ENCODE measurements at regions not wholly inside any gene's neighbourhood (a gene's known extent, or its start where the extent isn't known, plus 50 kb on each side); places are given as distances from the start of the nearest gene placed in this dataset.
"Not testable (repeated sequence)": the region's sequence is repeated elsewhere in the genome, so short reads cannot be mapped to it uniquely, and the experiment has no call there.

DNA sequence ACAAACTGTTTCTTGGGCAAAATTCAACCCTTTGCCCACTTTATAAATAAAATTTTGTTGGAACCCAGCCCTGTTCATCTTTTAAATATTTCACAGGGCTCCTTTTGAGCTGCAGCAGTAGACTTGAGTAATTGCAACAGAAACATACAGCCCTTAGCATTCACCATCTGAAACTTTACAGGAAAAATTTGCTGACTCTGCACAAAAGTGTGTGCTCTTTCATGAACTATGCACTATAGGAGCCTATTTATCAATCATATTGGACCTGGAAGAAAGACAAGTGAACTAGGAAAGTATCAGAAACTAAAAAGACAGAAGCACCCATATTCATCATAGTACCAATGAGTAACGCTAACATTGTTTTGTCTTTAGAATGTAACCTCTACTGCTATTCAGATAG lies 406.9 kb upstream of the SLC10A2 start:
- Histone ChIP-seq H3K4me1 (ENCODE audit: insufficient read depth, poor library complexity, severe bottlenecking) (no peaks in the 10 kb centered on the region), H3K27me3 (ENCODE audit: insufficient read depth, poor library complexity, severe bottlenecking) (no peaks in the 10 kb centered on the region), H3K9me3 (ENCODE audit: severe bottlenecking) (no peaks in the 10 kb centered on the region), H3K36me3 (ENCODE audit: low read depth) (no peaks in the 10 kb centered on the region), H3K27ac (ENCODE audit: poor library complexity, severe bottlenecking) (no peak overlapping the region), H3K4me3 (ENCODE audit: severe bottlenecking) (no peak overlapping the region)
- no peak for TF ChIP-seq CTCF (IDR thresholded peaks at IDR 0.05; ENCODE audit: poor library complexity, severe bottlenecking)
- DNase-seq (ENCODE audit: low spot score) = no peak
- ATAC-seq (ENCODE audit: low read depth) = no peak

- Histone ChIP-seq H3K9me3 (ENCODE audit: severe bottlenecking) (no peaks in the 10 kb centered on the region), H3K27me3 (ENCODE audit: insufficient read depth, poor library complexity, severe bottlenecking) (no peaks in the 10 kb centered on the region), H3K36me3 (ENCODE audit: low read depth) (no peaks in the 10 kb centered on the region), H3K27ac (ENCODE audit: poor library complexity, severe bottlenecking) (no peak overlapping the region), H3K4me1 (ENCODE audit: insufficient read depth, poor library complexity, severe bottlenecking) (no peaks in the 10 kb centered on the region), H3K4me3 (ENCODE audit: severe bottlenecking) (no peak overlapping the region)
- TF ChIP-seq CTCF (IDR thresholded peaks at IDR 0.05; ENCODE audit: poor library complexity, severe bottlenecking) = no peak
- DNase-seq (ENCODE audit: low spot score) (no peak), ATAC-seq (ENCODE audit: low read depth) (no peak)
Observed at GRCh38 chr13:103471896-103472295, 405.7 kb upstream of the SLC10A2 start.

DNA sequence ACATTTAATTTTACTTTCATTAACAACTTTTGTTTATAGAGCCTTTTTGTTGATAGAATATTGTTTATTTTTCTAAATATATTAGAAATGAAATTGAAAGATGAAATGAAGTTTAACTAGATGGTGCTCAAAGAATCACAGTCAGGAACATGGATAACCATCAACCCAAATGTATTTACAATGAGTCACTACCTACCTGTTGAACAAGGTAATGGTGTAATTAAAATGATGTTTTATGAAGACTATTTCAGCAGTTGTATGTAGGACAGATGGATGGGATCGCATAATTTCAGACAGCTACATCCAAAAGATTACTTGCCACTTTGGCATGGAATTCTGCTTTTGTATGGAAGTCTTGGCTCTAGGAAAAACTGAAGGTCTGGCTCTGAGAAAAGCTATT lies 403.6 kb upstream of the SLC10A2 start:
- no peak for TF ChIP-seq CTCF (IDR thresholded peaks at IDR 0.05; ENCODE audit: poor library complexity, severe bottlenecking)
- Histone ChIP-seq H3K4me1 (ENCODE audit: insufficient read depth, poor library complexity, severe bottlenecking) (no peaks in the 10 kb centered on the region), H3K36me3 (ENCODE audit: low read depth) (no peaks in the 10 kb centered on the region), H3K9me3 (ENCODE audit: severe bottlenecking) (no peaks in the 10 kb centered on the region), H3K27me3 (ENCODE audit: insufficient read depth, poor library complexity, severe bottlenecking) (no peaks in the 10 kb centered on the region), H3K27ac (ENCODE audit: poor library complexity, severe bottlenecking) (no peak overlapping the region), H3K4me3 (ENCODE audit: severe bottlenecking) (no peak overlapping the region)
- ATAC-seq (ENCODE audit: low read depth) (no peak), DNase-seq (ENCODE audit: low spot score) (no peak)

DNA sequence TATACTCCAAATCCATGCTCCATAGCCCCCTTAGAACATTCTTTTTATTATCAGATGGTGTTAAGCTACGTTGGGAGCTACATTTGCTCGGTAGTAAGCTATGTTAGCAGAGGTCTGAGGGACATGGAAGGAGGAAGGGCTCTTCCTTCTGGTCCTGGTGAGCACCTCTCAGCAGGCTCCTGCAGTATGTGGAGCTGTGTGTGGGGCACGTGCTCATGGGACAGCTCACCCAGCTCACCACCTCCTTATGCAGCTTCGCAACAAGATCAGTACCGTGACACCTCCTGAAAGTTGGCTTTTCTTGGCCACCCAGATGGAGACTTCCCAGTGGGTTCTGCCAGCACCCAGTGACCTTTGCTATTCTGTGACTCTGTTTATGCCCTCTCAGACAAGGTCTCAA lies 400.5 kb upstream of the SLC10A2 start:
- H3K27me3 ChIP-seq (ENCODE audit: insufficient read depth, poor library complexity, severe bottlenecking) = no peaks in the 10 kb centered on the region
- H3K4me3 ChIP-seq (ENCODE audit: severe bottlenecking) = no peak overlapping the region
- no peaks in the 10 kb centered on the region for H3K36me3 ChIP-seq (ENCODE audit: low read depth)
- TF ChIP-seq CTCF (IDR thresholded peaks at IDR 0.05; ENCODE audit: poor library complexity, severe bottlenecking) = no peak
- DNase-seq (ENCODE audit: low spot score) (no peak), ATAC-seq (ENCODE audit: low read depth) (no peak)
- H3K9me3 ChIP-seq (ENCODE audit: severe bottlenecking) = no peaks in the 10 kb centered on the region
- H3K27ac ChIP-seq (ENCODE audit: poor library complexity, severe bottlenecking) = no peak overlapping the region
- H3K4me1 ChIP-seq (ENCODE audit: insufficient read depth, poor library complexity, severe bottlenecking) = no peaks in the 10 kb centered on the region

DNA sequence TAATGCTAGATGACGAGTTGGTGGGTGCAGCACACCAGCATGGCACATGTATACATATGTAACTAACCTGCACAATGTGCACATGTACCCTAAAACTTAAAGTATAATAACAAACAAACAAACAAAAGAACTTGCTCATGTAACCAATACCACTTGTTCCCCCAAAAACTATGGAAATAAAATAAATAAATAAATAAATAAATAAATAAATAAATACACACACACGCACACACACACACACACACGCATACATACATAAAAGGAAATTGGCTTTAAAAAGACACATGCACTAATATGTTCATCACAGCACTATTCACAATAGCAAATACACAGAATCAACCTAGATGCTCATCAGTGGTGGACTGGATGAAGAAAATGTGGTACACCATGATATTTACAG lies 394.0 kb upstream of the SLC10A2 start:
- H3K4me1 ChIP-seq (ENCODE audit: insufficient read depth, poor library complexity, severe bottlenecking); H3K36me3 ChIP-seq (ENCODE audit: low read depth); H3K9me3 ChIP-seq (ENCODE audit: severe bottlenecking); ATAC-seq (ENCODE audit: low read depth); H3K27ac ChIP-seq (ENCODE audit: poor library complexity, severe bottlenecking); H3K27me3 ChIP-seq (ENCODE audit: insufficient read depth, poor library complexity, severe bottlenecking); H3K4me3 ChIP-seq (ENCODE audit: severe bottlenecking); DNase-seq (ENCODE audit: low spot score): not testable (repeated sequence)

- ATAC-seq (ENCODE audit: low read depth); DNase-seq (ENCODE audit: low spot score): not testable (repeated sequence)
Observed at GRCh38 chr13:103457050-103457449, 390.8 kb upstream of the SLC10A2 start.

More at GRCh38 chr13:103457050-103457449, 390.8 kb upstream of the SLC10A2 start:
- H3K27ac ChIP-seq (ENCODE audit: poor library complexity, severe bottlenecking); H3K36me3 ChIP-seq (ENCODE audit: low read depth); H3K4me3 ChIP-seq (ENCODE audit: severe bottlenecking); H3K9me3 ChIP-seq (ENCODE audit: severe bottlenecking); H3K27me3 ChIP-seq (ENCODE audit: insufficient read depth, poor library complexity, severe bottlenecking); H3K4me1 ChIP-seq (ENCODE audit: insufficient read depth, poor library complexity, severe bottlenecking): not testable (repeated sequence)

All from RWPE2 (cell line).